Bronchial epithelial cell (primary cell): ENCODE measurements at regions not wholly inside any gene's neighbourhood (a gene's known extent, or its start where the extent isn't known, plus 50 kb on each side); places are given as distances from the start of the nearest gene placed in this dataset.

Source experiments
- DNase-seq: peaks from one replicate; pipeline ENCODE4 v3.0.0-alpha.2; 2010; ENCODE audit warnings: low read depth
- FAIRE-seq: peaks from 2 replicates; lab custom pipeline; 2011; peaks lifted over from hg19 to GRCh38; lab: Jason Lieb, UNC
- H3K27me3 ChIP-seq: 2 replicates; pipeline ENCODE4 v1.5.1; 2011; ENCODE audit warnings: low read length; ENCODE audit not compliant: control insufficient read depth, insufficient read depth
- H3K36me3 ChIP-seq: 2 replicates; pipeline ENCODE4 v1.5.1; 2011; ENCODE audit warnings: low read length; ENCODE audit not compliant: control insufficient read depth, insufficient read depth
- H3K4me3 ChIP-seq: 2 replicates; pipeline ENCODE4 v1.5.1; 2011; ENCODE audit warnings: mild to moderate bottlenecking, low read depth, low read length, control low read depth
- TF ChIP-seq, protein P1 (sequence below): IDR thresholded peaks from 2 replicates; pipeline ENCODE4 v1.5.1; 2011; ENCODE audit warnings: mild to moderate bottlenecking, moderate library complexity, low read length, control low read depth, inconsistent platforms; ENCODE audit not compliant: insufficient read depth, severe bottlenecking

DNA sequence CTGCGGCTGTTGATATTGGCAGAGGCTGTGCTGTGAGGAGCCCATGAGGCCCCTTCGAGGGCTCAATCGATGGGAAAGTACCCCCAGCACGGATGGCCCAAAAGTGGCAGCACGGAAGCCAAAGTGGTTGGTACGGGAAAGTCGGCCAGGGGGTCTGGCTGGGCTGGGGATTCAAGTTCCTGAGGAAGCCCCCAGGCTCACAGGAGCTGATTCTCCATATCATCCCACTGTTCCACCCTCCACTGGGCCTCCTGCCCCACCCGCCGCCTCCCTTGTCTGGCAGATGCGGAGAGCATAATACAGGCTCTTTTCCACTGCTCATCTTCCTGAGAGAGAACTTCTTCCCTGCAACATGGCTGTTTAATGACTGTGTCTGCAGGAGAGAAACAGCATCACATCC, 217.8 kb upstream of the CST7 start:
- no peak overlapping the region for H3K4me3 ChIP-seq
- H3K36me3 ChIP-seq = no peaks in the 10 kb centered on the region
- H3K27me3 ChIP-seq = no peaks in the 10 kb centered on the region
- TF ChIP-seq, protein P1, sequence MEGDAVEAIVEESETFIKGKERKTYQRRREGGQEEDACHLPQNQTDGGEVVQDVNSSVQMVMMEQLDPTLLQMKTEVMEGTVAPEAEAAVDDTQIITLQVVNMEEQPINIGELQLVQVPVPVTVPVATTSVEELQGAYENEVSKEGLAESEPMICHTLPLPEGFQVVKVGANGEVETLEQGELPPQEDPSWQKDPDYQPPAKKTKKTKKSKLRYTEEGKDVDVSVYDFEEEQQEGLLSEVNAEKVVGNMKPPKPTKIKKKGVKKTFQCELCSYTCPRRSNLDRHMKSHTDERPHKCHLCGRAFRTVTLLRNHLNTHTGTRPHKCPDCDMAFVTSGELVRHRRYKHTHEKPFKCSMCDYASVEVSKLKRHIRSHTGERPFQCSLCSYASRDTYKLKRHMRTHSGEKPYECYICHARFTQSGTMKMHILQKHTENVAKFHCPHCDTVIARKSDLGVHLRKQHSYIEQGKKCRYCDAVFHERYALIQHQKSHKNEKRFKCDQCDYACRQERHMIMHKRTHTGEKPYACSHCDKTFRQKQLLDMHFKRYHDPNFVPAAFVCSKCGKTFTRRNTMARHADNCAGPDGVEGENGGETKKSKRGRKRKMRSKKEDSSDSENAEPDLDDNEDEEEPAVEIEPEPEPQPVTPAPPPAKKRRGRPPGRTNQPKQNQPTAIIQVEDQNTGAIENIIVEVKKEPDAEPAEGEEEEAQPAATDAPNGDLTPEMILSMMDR = no peak
- DNase-seq (no peak), FAIRE-seq (no peak)

DNA sequence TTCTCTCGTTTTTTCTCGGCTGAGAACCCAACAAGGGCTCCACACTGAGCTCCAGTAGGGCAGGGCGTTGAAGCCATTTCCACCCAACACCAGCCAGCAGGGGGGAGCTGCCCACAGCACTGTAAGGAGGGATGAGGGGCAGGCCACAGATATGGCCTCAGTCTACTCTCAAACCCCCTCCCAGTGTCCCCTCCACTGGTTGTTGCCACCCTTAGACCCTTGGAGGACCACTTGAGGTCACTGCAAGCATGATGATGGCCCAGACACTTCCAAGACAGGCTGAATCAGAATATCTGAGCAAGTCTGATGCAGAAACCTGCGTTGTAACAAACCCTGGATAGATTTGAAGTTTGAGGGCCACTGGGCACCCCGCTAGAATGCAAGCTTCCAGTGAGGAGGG, 217.0 kb upstream of the CST7 start:
- TF ChIP-seq, protein P1 = no peak
- Histone ChIP-seq H3K27me3 (no peaks in the 10 kb centered on the region), H3K36me3 (no peaks in the 10 kb centered on the region), H3K4me3 (no peak overlapping the region)
- DNase-seq (no peak), FAIRE-seq (no peak)

DNA sequence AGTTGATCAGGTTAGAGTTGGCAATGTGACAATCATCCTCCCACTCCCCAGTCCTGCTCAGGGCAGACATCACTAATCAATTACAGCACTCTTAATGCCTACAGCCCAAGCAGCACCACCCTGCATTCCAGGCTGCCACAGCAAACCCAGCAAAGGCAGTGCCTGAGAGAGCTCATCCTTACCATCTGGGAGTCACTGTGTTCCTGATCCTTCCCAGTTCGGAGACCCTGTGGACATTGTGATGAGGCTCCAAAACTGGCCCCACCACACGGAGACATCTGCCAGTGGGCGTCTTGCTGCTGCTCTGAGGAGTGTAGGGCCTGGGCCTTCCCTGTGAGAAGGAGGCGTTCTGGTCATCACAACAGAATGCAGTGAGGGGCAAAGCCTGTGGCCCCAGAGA, 216.5 kb upstream of the CST7 start:
- no peak for DNase-seq
- FAIRE-seq = no peak
- Histone ChIP-seq H3K27me3 (no peaks in the 10 kb centered on the region), H3K36me3 (no peaks in the 10 kb centered on the region), H3K4me3 (no peak overlapping the region)
- TF ChIP-seq, protein P1 = no peak

DNA sequence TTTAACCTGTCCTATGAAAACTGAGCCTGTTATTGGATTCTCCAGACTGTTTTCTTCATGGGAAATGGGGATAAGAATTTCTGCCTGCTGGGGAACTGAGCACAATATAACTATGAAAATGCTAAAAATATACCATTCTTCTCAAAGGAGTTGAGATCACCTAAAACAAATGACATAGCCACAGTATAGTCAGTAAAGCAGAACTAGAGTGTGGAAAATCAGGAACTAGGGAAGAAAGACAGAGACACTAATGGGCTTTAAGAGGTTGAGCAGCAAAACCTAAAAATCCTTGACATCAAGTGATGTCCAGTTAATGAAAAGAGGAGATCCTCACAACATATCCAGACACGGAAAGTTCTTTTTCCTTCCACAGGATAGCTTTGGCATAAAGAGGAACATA, 215.7 kb upstream of the CST7 start:
- DNase-seq (no peak), FAIRE-seq (no peak)
- H3K36me3 ChIP-seq = no peaks in the 10 kb centered on the region
- TF ChIP-seq, protein P1 = no peak
- no peaks in the 10 kb centered on the region for H3K27me3 ChIP-seq
- no peak overlapping the region for H3K4me3 ChIP-seq

DNA sequence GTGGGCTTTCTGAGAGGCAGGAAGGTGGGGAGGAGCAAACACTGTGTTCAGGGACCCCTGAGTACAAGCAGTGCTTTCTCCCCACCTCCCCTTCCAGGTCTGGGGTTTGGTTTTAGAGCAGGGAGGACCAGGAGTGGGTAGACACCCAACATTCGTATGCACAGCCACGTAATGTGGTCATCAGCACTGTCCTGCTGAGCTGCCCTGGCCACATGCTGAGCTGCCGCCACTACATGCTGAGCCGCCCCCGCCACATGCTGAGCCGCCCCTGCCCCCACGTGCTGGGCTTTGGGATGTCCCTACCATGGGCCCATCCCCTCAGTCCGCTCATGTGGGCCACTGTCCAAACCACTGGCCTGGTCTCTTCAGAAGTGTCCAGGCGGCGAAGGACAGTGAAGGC, 214.9 kb upstream of the CST7 start:
- TF ChIP-seq, protein P1 = no peak
- Histone ChIP-seq H3K27me3 (no peaks in the 10 kb centered on the region), H3K36me3 (no peaks in the 10 kb centered on the region), H3K4me3 (no peak overlapping the region)
- DNase-seq (no peak), FAIRE-seq (no peak)

DNA sequence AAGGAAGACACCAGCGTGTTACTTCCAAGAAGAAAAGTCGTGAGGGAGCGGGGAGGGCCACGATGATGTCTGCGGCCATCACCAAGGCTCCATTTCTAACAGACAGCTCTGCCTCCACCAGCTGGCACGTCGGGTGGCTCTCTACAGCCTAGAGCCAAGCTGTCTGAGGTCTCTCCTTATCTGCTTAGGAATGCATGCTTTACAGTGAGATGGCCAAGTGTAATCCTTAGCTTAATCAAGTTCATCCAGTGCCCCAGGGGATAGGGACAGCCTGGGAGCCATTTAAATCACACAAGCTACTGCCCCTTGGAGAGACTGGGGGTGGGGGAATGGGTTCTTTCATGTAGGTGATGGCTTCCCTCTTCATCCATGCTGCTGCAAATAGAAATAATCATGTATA, 213.8 kb upstream of the CST7 start:
- no peak for DNase-seq
- TF ChIP-seq, protein P1 = no peak
- Histone ChIP-seq H3K36me3 (no peaks in the 10 kb centered on the region), H3K27me3 (no peaks in the 10 kb centered on the region), H3K4me3 (no peak overlapping the region)
- FAIRE-seq = no peak
